ENCODE measurements at regions not wholly inside any gene's neighbourhood (a gene's known extent, or its start where the extent isn't known, plus 50 kb on each side); places are given as distances from the start of the nearest gene placed in this dataset.

GRCh38 chr5:68367287-68367686, 151.7 kb downstream of the PIK3R1 start (continued):
- TF ChIP-seq YY1 (IDR thresholded peaks at IDR 0.05; ENCODE audit: extremely low read depth, insufficient replicate concordance, low read depth, low read length) (no peak), MAX (IDR thresholded peaks at IDR 0.05) (no peak), CEBPB (IDR thresholded peaks at IDR 0.05; ENCODE audit: low read depth) (no peak), EZH2phosphoT487 (IDR thresholded peaks at IDR 0.05; ENCODE audit: borderline replicate concordance) (no peak), RAD21 (IDR thresholded peaks at IDR 0.05; ENCODE audit: low read depth) (no peak), CTCF (IDR thresholded peaks at IDR 0.05 in 2 of 3, conservative IDR thresholded peaks at IDR 0.05 in 1 of 3; ENCODE audit: borderline replicate concordance in 1 of 3, insufficient read depth in 1 of 3, low read depth in 2 of 3, low read length in 2 of 3) (no peak), ZFX (IDR thresholded peaks at IDR 0.05) (no peak), SP1 (IDR thresholded peaks at IDR 0.05; ENCODE audit: low read depth) (no peak), ELF1 (IDR thresholded peaks at IDR 0.05; ENCODE audit: borderline replicate concordance, low read depth) (no peak), ZNF274 (IDR thresholded peaks at IDR 0.05; ENCODE audit: low read depth, low read length) (no peak), SIN3A (IDR thresholded peaks at IDR 0.05; ENCODE audit: low read depth) (no peak)

- ChIA-PET POLR2A (no interaction called here), RAD21 (ENCODE audit: low non-redundant PET in 1 of 2, low total read pairs in 2 of 2, uncharacterized antibody in 2 of 2, unreplicated experiment in 2 of 2) (no interaction called here), CTCF (no interaction called here)
- Histone ChIP-seq H3K79me2 (ENCODE audit: insufficient read depth, low read length) (no peaks in the 10 kb centered on the region), H3K9me2 (ENCODE audit: insufficient read depth) (no peaks in the 10 kb centered on the region), H2AFZ (ENCODE audit: low read depth, low read length, poor library complexity, severe bottlenecking) (no peak overlapping the region), H3K9ac (ENCODE audit: low read length) (no peak overlapping the region), H3K27ac (ENCODE audit: low read depth, low read length) (no peak overlapping the region), H3K36me3 (ENCODE audit: control insufficient read depth in 1 of 2, insufficient read depth in 2 of 2, low read length in 2 of 2) (no peaks in the 10 kb centered on the region), H3K27me3 (ENCODE audit: insufficient read depth, low read length) (no peaks in the 10 kb centered on the region), H3K4me3 (replicated peaks in 1 of 2; ENCODE audit: low read depth in 1 of 2, low read length in 2 of 2) (no peak overlapping the region), H3K9me3 (ENCODE audit: control insufficient read depth in 1 of 2, insufficient read depth in 1 of 2, low read depth in 1 of 2, low read length in 2 of 2) (no peaks in the 10 kb centered on the region), H3K4me2 (ENCODE audit: low read length) (no peak overlapping the region), H4K20me1 (ENCODE audit: insufficient read depth) (no peaks in the 10 kb centered on the region), H3K4me1 (ENCODE audit: control insufficient read depth in 1 of 2, insufficient read depth in 2 of 2, low read length in 2 of 2) (peaks cover 0 to 12% of the 10 kb centered on the region in 2 experiments; a peak in 3 of 4 replicates)
- TF ChIP-seq ZFX (IDR thresholded peaks at IDR 0.05) = no peak
- TF ChIP-seq YY1 (IDR thresholded peaks at IDR 0.05; ENCODE audit: extremely low read depth, insufficient replicate concordance, low read depth, low read length) = no peak
- no peak for TF ChIP-seq EZH2 (IDR thresholded peaks at IDR 0.05)
- TF ChIP-seq ZNF274 (IDR thresholded peaks at IDR 0.05; ENCODE audit: low read depth, low read length) = no peak
- no peak for TF ChIP-seq TCF7L2 (IDR thresholded peaks at IDR 0.05; ENCODE audit: borderline replicate concordance, extremely low read depth, insufficient read depth, insufficient read length)
- TF ChIP-seq SRF (IDR thresholded peaks at IDR 0.05; ENCODE audit: low read depth) = no peak
- no peak for DNase-seq (ENCODE audit: low read depth, low spot score)
- intact Hi-C loops (cut with micrococcal nuclease) = no loop called here
- ATAC-seq = no peak
- no TSS peak for BruUV-seq (replicated peaks)
Observed at GRCh38 chr5:68367717-68368116, 152.2 kb downstream of the PIK3R1 start.

Data from HCT116 (cell line).